NB4 (cell line): ENCODE measurements at regions not wholly inside any gene's neighbourhood (a gene's known extent, or its start where the extent isn't known, plus 50 kb on each side); places are given as distances from the start of the nearest gene placed in this dataset.
"Not testable (repeated sequence)": the region's sequence is repeated elsewhere in the genome, so short reads cannot be mapped to it uniquely, and the experiment has no call there.

Source experiments
- CTCF ChIP-seq: IDR thresholded peaks from one replicate; pipeline ENCODE4 v1.5.1; 2012; ENCODE audit warnings: low read depth, low read length
- MYC ChIP-seq: IDR thresholded peaks from 2 replicates; pipeline ENCODE4 v1.6.1; 2011; ENCODE audit warnings: low read depth, low read length

GRCh38 chr16:22722551-22723541 lies 91.1 kb upstream of the HS3ST2 start:
- TF ChIP-seq CTCF, MYC: not testable (repeated sequence)
